ENCODE measurements at regions not wholly inside any gene's neighbourhood (a gene's known extent, or its start where the extent isn't known, plus 50 kb on each side); places are given as distances from the start of the nearest gene placed in this dataset.

GRCh38 chr5:3386637-3387036, 209.0 kb upstream of the IRX1 start:
- no TSS peak for BruUV-seq (replicated peaks)
- Histone ChIP-seq H3K4me1 (ENCODE audit: control insufficient read depth, insufficient read depth, low read length) (no peaks in the 10 kb centered on the region), H3K4me2 (ENCODE audit: control insufficient read depth, insufficient read depth) (no peak overlapping the region), H3K27ac (ENCODE audit: control insufficient read depth, insufficient read depth) (no peak overlapping the region), H3K36me3 (ENCODE audit: control insufficient read depth in 2 of 2, insufficient read depth in 2 of 2, low read length in 1 of 2) (no peaks in the 10 kb centered on the region), H2AFZ (ENCODE audit: control insufficient read depth, low read depth, low read length) (no peak overlapping the region), H3K9me3 (replicated peaks; ENCODE audit: control insufficient read depth, insufficient read depth, low read length) (no peaks in the 10 kb centered on the region; the same call in 1 of the 3 replicates), H4K20me1 (ENCODE audit: control insufficient read depth, insufficient read depth) (no peaks in the 10 kb centered on the region), H3K79me2 (ENCODE audit: control insufficient read depth, insufficient read depth, low read length) (no peaks in the 10 kb centered on the region), H3K27me3 (replicated peaks in 1 of 2; ENCODE audit: control insufficient read depth in 2 of 2, insufficient read depth in 2 of 2, low read length in 1 of 2) (no peaks in the 10 kb centered on the region), H3K9ac (ENCODE audit: control insufficient read depth, insufficient read depth, low read length) (no peak overlapping the region), H3K4me3 (no peak overlapping the region)
- in situ Hi-C loops (cut with MboI), result no loop called here
- intact Hi-C loops (cut with micrococcal nuclease; ENCODE audit: unreplicated experiment), result no loop called here
- 66% methylated on average over 16 of the region's 17 CpGs for WGBS (ENCODE audit: insufficient coverage, insufficient replicate concordance, low lambda C conversion rate, missing lambda C conversion rate)
- ATAC-seq, result no peak
- FAIRE-seq, result no peak
- TF ChIP-seq ZNF207 (IDR thresholded peaks at IDR 0.05; ENCODE audit: borderline replicate concordance), result no peak
- TF ChIP-seq CTCF (IDR thresholded peaks at IDR 0.05 in 2 of 3, conservative IDR thresholded peaks at IDR 0.05 in 1 of 3; ENCODE audit: control insufficient read depth in 2 of 3, extremely low read depth in 1 of 3, insufficient read depth in 1 of 3, low read depth in 3 of 3, low read length in 3 of 3), result no peak
- no peak for TF ChIP-seq ESRRA (IDR thresholded peaks at IDR 0.05; ENCODE audit: low read length)
- TF ChIP-seq ZNF24 (IDR thresholded peaks at IDR 0.05), result no peak
- TF ChIP-seq JUND (IDR thresholded peaks at IDR 0.05; ENCODE audit: low read depth, low read length), result no peak
- TF ChIP-seq GATAD2B (conservative IDR thresholded peaks at IDR 0.05; ENCODE audit: low read depth), result no peak
- TF ChIP-seq FOXM1 (IDR thresholded peaks at IDR 0.05; ENCODE audit: low read depth, low read length), result no peak
- ChIA-PET RAD21 (ENCODE audit: unreplicated experiment) (no interaction called here), SMC1A (ENCODE audit: uncharacterized antibody, unreplicated experiment) (no interaction called here), CTCF (no interaction called here), POLR2A (no interaction called here)
- no peak for DNase-seq (ENCODE audit: low read depth, low spot score)
